HepG2 (cell line): ENCODE measurements at regions not wholly inside any gene's neighbourhood (a gene's known extent, or its start where the extent isn't known, plus 50 kb on each side); places are given as distances from the start of the nearest gene placed in this dataset.

ENCODE experiments used
- ATAC-seq: fragments of 200-7000 bp; cut with Tn5 transposase; 3 replicates; pipeline ENCODE4 v1.9.1; 2020; ENCODE audit warnings: mild to moderate bottlenecking, moderate library complexity
- BruUV-seq: library from RNA; stranded (reverse); fragments of 400-500 nt; replicated peaks from 2 replicates; lab custom pipeline; 2021; lab: Mats Ljungman, UMichigan
- CTCF ChIA-PET: fragments of 300-600 bp; formaldehyde crosslinking; extraction: SDS; loops from one replicate; lab custom pipeline; 2021; ENCODE audit warnings: low total read pairs, inconsistent platforms, low intra/inter-chr PET ratio; lab: Yijun Ruan, JAX
- POLR2A ChIA-PET: fragments of 350-600 bp; sonication (Branson Sonifier 250); formaldehyde crosslinking; loops from one replicate; lab custom pipeline; 2020; ENCODE audit warnings: antibody characterized with exemption, inconsistent platforms; lab: Yijun Ruan, JAX
- DNase-seq: peaks from one replicate; pipeline ENCODE4 v3.0.0-alpha.2; 2015; ENCODE audit warnings: low spot score
- FAIRE-seq: peaks from 3 replicates; lab custom pipeline; 2011; peaks lifted over from hg19 to GRCh38; lab: Jason Lieb, UNC
- H2AFZ ChIP-seq: one replicate; pipeline ENCODE4 v1.6.1; 2011; ENCODE audit warnings: low read length, inconsistent platforms
- H3K27ac ChIP-seq: fragments of 300-600 bp; 3 replicates; pipeline ENCODE4 v1.8.0; 2011; ENCODE audit warnings: mixed run types, mild to moderate bottlenecking, mixed read lengths, low read length, inconsistent platforms; ENCODE audit not compliant: insufficient read depth; ENCODE audit errors: extremely low read length
- H3K27me3 ChIP-seq, 2 experiments: fragments of 200-600 bp in 1 of 2; 2 replicates in 1 of 2; 3 replicates in 1 of 2; pipeline versions ENCODE4 v1.6.0 to v1.8.0; 2011; ENCODE audit warnings: low read length in 2 of 2, mild to moderate bottlenecking in 2 of 2, moderate library complexity in 2 of 2, inconsistent platforms in 1 of 2; ENCODE audit not compliant: insufficient read depth in 2 of 2, control insufficient read depth in 1 of 2
- H3K36me3 ChIP-seq, 2 experiments: fragments of 200-600 bp in 1 of 2; replicated peaks in 1 of 2; 2 replicates in 1 of 2; 3 replicates in 1 of 2; pipeline versions ENCODE4 v1.5.1 to v1.8.0; 2011; ENCODE audit warnings: low read length in 2 of 2, inconsistent platforms in 1 of 2; ENCODE audit not compliant: insufficient read depth in 2 of 2, control insufficient read depth in 1 of 2
- H3K4me1 ChIP-seq: 2 replicates; pipeline ENCODE4 v1.5.1; 2012; ENCODE audit warnings: low read length, inconsistent platforms; ENCODE audit not compliant: insufficient read depth
- H3K4me2 ChIP-seq: 2 replicates; pipeline ENCODE4 v1.6.0; 2011; ENCODE audit warnings: low read depth, low read length, inconsistent platforms
- H3K4me3 ChIP-seq, 3 experiments: fragments of 200-600 bp in 1 of 3; sonication (generic), shearing (Covaris generic) in 1 of 3; replicated peaks in 1 of 3; 2 replicates each; pipeline ENCODE4 v1.5.1; 2011 to 2016; ENCODE audit warnings: low read length in 3 of 3, inconsistent platforms in 2 of 3, low read depth in 2 of 3, mild to moderate bottlenecking in 2 of 3, control low read depth in 1 of 3, mixed read lengths in 1 of 3; ENCODE audit not compliant: insufficient read depth in 1 of 3
- H3K79me2 ChIP-seq: one replicate; pipeline ENCODE4 v1.6.1; 2011; ENCODE audit warnings: low read length, inconsistent platforms; ENCODE audit not compliant: insufficient read depth
- H3K9ac ChIP-seq: 2 replicates; pipeline ENCODE4 v1.6.0; 2011; ENCODE audit warnings: mild to moderate bottlenecking, low read depth, low read length, inconsistent platforms; ENCODE audit not compliant: insufficient read depth
- H3K9me3 ChIP-seq: 2 replicates; pipeline ENCODE4 v1.5.1; 2012; ENCODE audit warnings: mild to moderate bottlenecking, low read length
- H4K20me1 ChIP-seq: 2 replicates; pipeline ENCODE4 v1.6.0; 2011; ENCODE audit warnings: inconsistent platforms, mild to moderate bottlenecking, low read length, moderate library complexity; ENCODE audit not compliant: insufficient read depth
- AKNA ChIP-seq: sonication (generic); formaldehyde crosslinking; IDR thresholded peaks from 2 replicates; pipeline ENCODE4 v1.4.0; 2020; ENCODE audit warnings: missing genetic modification reagents, borderline replicate concordance
- CBX5 ChIP-seq: sonication (generic); formaldehyde crosslinking; IDR thresholded peaks from 2 replicates; pipeline ENCODE4 v1.4.0; 2020; ENCODE audit warnings: missing genetic modification reagents, borderline replicate concordance
- CENPX ChIP-seq: sonication (generic); formaldehyde crosslinking; IDR thresholded peaks from 2 replicates; pipeline ENCODE4 v1.9.0; 2021; ENCODE audit warnings: mild to moderate bottlenecking, missing genetic modification reagents, moderate library complexity
- JARID2 ChIP-seq: sonication (generic); formaldehyde crosslinking; IDR thresholded peaks from 2 replicates; pipeline ENCODE4 v1.8.1; 2023; ENCODE audit warnings: missing genetic modification reagents, inconsistent platforms; ENCODE audit not compliant: insufficient replicate concordance
- JDP2 ChIP-seq: sonication (generic); formaldehyde crosslinking; IDR thresholded peaks from 2 replicates; pipeline ENCODE4 v1.8.1; 2022; ENCODE audit warnings: missing genetic modification reagents, borderline replicate concordance
- MXD3 ChIP-seq: IDR thresholded peaks from 2 replicates; pipeline ENCODE4 v1.6.1; 2016; ENCODE audit warnings: mild to moderate bottlenecking, missing biosample characterization, missing genetic modification reagents
- NFE2 ChIP-seq: sonication (generic); formaldehyde crosslinking; IDR thresholded peaks from 2 replicates; pipeline ENCODE4 v1.4.0; 2020; ENCODE audit warnings: missing genetic modification reagents
- NFRKB ChIP-seq: fragments of 450-650 bp; IDR thresholded peaks from 2 replicates; pipeline ENCODE4 v1.6.1; 2017
- RBM22 ChIP-seq: fragments of 200-400 bp; formaldehyde crosslinking; optimal IDR thresholded peaks from 2 replicates; pipeline ENCODE3; 2017; ENCODE audit warnings: mild to moderate bottlenecking, low read length, moderate library complexity
- REXO4 ChIP-seq: sonication (generic); formaldehyde crosslinking; IDR thresholded peaks from 2 replicates; pipeline ENCODE4 v1.8.0; 2022; ENCODE audit warnings: missing genetic modification reagents, mild to moderate bottlenecking, borderline replicate concordance
- TCF7 ChIP-seq: sonication (generic); IDR thresholded peaks from 2 replicates; pipeline ENCODE4 v1.6.1; 2016; ENCODE audit warnings: antibody characterized with exemption, low read depth
- U2AF2 ChIP-seq: fragments of 200-400 bp; formaldehyde crosslinking; IDR thresholded peaks from 2 replicates; pipeline ENCODE4 v1.6.1; 2017; ENCODE audit warnings: low read depth, mild to moderate bottlenecking, low read length
- ZNF260 ChIP-seq: sonication (generic); formaldehyde crosslinking; IDR thresholded peaks from 2 replicates; pipeline ENCODE4 v1.4.0; 2020; ENCODE audit warnings: missing genetic modification reagents, low read depth, mild to moderate bottlenecking, borderline replicate concordance
- ZNF672 ChIP-seq: sonication (generic); formaldehyde crosslinking; IDR thresholded peaks from 2 replicates; pipeline ENCODE4 v1.8.1; 2022; ENCODE audit warnings: missing genetic modification reagents
- in situ Hi-C: cut with HindIII; loops from 2 replicates; pipeline ENCODE4 v1.10.0; 2017; ENCODE audit warnings: low pct_unique_long_range_greater_than_20kb; ENCODE audit not compliant: extremely low pct_ligation_motif_present
- intact Hi-C: fragments of 100-400 bp; cut with micrococcal nuclease; formaldehyde crosslinking; loops from one replicate; pipeline ENCODE4 v1.10.0; 2022; ENCODE audit not compliant: unreplicated experiment
- TF ChIP-seq, protein P1 (sequence below): sonication (generic); formaldehyde crosslinking; IDR thresholded peaks from 2 replicates; pipeline ENCODE4 v1.5.0; 2020; ENCODE audit warnings: missing genetic modification reagents
- TF ChIP-seq, protein P2 (sequence below): IDR thresholded peaks from 2 replicates; pipeline ENCODE4 v1.6.1; 2018; ENCODE audit warnings: missing genetic modification reagents
- TF ChIP-seq, protein P3 (sequence below): sonication (generic); formaldehyde crosslinking; IDR thresholded peaks from 2 replicates; pipeline ENCODE4 v1.4.0; 2020; ENCODE audit warnings: missing genetic modification reagents, low read depth, mild to moderate bottlenecking, borderline replicate concordance

DNA sequence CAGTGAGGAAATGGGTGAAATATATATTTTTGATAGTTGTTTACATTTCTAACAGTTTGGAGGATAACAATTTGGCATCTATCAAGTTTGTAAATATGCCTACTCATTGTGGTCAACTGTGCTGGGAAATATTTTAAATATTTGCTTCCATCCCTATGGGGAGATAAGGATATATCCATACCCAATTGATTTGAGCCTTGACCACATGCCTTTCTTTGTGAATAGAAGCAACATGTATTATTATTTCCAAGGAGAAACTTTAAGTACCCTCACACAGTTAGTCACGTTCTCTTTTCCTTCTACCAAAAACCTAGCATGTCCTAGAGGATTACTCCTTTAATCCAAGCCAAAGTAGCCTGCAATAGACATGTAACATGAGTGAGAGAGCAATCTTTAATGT lies 245.4 kb upstream of the CBLB start (continued):
- TF ChIP-seq JARID2 (CRISPR knock-in tag): no peak
- TF ChIP-seq RBM22: no peak
- TF ChIP-seq MXD3 (CRISPR knock-in tag): no peak
- TF ChIP-seq, protein P1, sequence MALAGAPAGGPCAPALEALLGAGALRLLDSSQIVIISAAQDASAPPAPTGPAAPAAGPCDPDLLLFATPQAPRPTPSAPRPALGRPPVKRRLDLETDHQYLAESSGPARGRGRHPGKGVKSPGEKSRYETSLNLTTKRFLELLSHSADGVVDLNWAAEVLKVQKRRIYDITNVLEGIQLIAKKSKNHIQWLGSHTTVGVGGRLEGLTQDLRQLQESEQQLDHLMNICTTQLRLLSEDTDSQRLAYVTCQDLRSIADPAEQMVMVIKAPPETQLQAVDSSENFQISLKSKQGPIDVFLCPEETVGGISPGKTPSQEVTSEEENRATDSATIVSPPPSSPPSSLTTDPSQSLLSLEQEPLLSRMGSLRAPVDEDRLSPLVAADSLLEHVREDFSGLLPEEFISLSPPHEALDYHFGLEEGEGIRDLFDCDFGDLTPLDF (CRISPR knock-in tag): no peak

GRCh38 chr3:106114848-106115247 lies 246.0 kb upstream of the CBLB start:
- Histone ChIP-seq H3K79me2 (no peaks in the 10 kb centered on the region), H3K27ac (no peak overlapping the region), H3K4me2 (no peak overlapping the region), H3K4me1 (no peaks in the 10 kb centered on the region), H3K4me3 (no peak overlapping the region), H4K20me1 (no peaks in the 10 kb centered on the region), H3K36me3 (no peaks in the 10 kb centered on the region), H3K9me3 (no peaks in the 10 kb centered on the region), H3K9ac (no peak overlapping the region), H3K27me3 (no peaks in the 10 kb centered on the region), H2AFZ (no peak overlapping the region)
- BruUV-seq: no TSS peak
- in situ Hi-C loops: no loop called here
- DNase-seq: no peak
- ATAC-seq: no peak
- FAIRE-seq: no peak
- intact Hi-C loops: no loop called here
- CTCF ChIA-PET: no interaction called here
- POLR2A ChIA-PET: no interaction called here
- TF ChIP-seq ZNF672 (CRISPR knock-in tag) (no peak), AKNA (CRISPR knock-in tag) (no peak), ZNF260 (no peak), CENPX (CRISPR knock-in tag) (no peak), TCF7 (no peak), REXO4 (no peak), JDP2 (CRISPR knock-in tag) (no peak), CBX5 (no peak), NFRKB (no peak), NFE2 (no peak), U2AF2 (no peak)
- TF ChIP-seq, protein P2, sequence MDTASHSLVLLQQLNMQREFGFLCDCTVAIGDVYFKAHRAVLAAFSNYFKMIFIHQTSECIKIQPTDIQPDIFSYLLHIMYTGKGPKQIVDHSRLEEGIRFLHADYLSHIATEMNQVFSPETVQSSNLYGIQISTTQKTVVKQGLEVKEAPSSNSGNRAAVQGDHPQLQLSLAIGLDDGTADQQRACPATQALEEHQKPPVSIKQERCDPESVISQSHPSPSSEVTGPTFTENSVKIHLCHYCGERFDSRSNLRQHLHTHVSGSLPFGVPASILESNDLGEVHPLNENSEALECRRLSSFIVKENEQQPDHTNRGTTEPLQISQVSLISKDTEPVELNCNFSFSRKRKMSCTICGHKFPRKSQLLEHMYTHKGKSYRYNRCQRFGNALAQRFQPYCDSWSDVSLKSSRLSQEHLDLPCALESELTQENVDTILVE: no peak
- TF ChIP-seq, protein P3, sequence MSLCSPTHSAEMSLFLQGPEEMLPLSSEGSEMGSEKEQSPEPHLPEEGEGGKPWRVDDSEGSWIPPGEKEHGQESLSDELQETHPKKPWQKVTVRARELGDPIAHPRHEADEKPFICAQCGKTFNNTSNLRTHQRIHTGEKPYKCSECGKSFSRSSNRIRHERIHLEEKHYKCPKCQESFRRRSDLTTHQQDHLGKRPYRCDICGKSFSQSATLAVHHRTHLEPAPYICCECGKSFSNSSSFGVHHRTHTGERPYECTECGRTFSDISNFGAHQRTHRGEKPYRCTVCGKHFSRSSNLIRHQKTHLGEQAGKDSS (CRISPR knock-in tag): no peak
